Upper lobe of left lung (tissue), 6 donors: ENCODE measurements at regions not wholly inside any gene's neighbourhood (a gene's known extent, or its start where the extent isn't known, plus 50 kb on each side); places are given as distances from the start of the nearest gene placed in this dataset.

Experiments
- ATAC-seq, 2 donors: fragments of 200-7000 bp; cut with Tn5 transposase; one replicate each; pipeline ENCODE4 v1.9.1; 2022; ENCODE audit warnings: mild to moderate bottlenecking in 2 of 2, moderate library complexity in 2 of 2; ENCODE audit not compliant: low FRiP score in 2 of 2
- DNase-seq, 2 donors: peaks; one replicate each; pipeline ENCODE4 v3.0.0-alpha.2; 2019 to 2020
- H3K27ac ChIP-seq, 4 donors: fragments of 200-600 bp; sonication (generic); one replicate each; pipeline ENCODE4 v1.5.1; 2016 to 2019
- H3K27me3 ChIP-seq, 4 donors: fragments of 200-600 bp; sonication (generic); one replicate each; pipeline ENCODE4 v1.5.1; 2017 to 2019
- H3K36me3 ChIP-seq, 4 donors: fragments of 200-600 bp; sonication (generic); one replicate each; pipeline ENCODE4 v1.5.1; 2016 to 2019
- H3K4me1 ChIP-seq, 4 donors: fragments of 200-600 bp; sonication (generic); one replicate each; pipeline ENCODE4 v1.5.1; 2018 to 2019
- H3K4me3 ChIP-seq, 4 donors: fragments of 200-600 bp; sonication (generic); one replicate each; pipeline ENCODE4 v1.5.1; 2017 to 2019; ENCODE audit warnings: mild to moderate bottlenecking in 2 of 4, moderate library complexity in 1 of 4
- H3K9me3 ChIP-seq, 4 donors: fragments of 200-600 bp; sonication (generic); one replicate each; pipeline ENCODE4 v1.5.1; 2018 to 2019
- CTCF ChIP-seq, 6 experiments: fragments of 450-650 bp in 4 of 6; fragments of 200-600 bp in 2 of 6; sonication (generic) in 2 of 6; IDR thresholded peaks; one replicate each; pipeline ENCODE4 v1.5.1; 2016 to 2019; ENCODE audit warnings: antibody characterized with exemption in 6 of 6
- EP300 ChIP-seq, 4 donors: sonication (generic); formaldehyde crosslinking; IDR thresholded peaks; one replicate each; pipeline ENCODE4 v1.5.1; 2017; ENCODE audit warnings: antibody characterized with exemption in 4 of 4, control low read depth in 2 of 4
- POLR2A ChIP-seq, 4 donors: fragments of 450-650 bp; IDR thresholded peaks; one replicate each; pipeline ENCODE4 v1.5.1; 2016 to 2017; ENCODE audit warnings: antibody characterized with exemption in 4 of 4, mild to moderate bottlenecking in 2 of 4
- POLR2AphosphoS5 ChIP-seq, 2 donors: sonication (generic); formaldehyde crosslinking; IDR thresholded peaks; one replicate each; pipeline ENCODE4 v1.5.1; 2017; ENCODE audit warnings: antibody characterized with exemption in 2 of 2
- WGBS, 2 donors: methylation state at CpG; one replicate each; pipeline ENCODE4 v1.1.5; 2017 to 2018; 5-methylcytosine and 5-hydroxymethylcytosine counted together
- donor health status: DM: no; HTN: no; CAD: no; lungs with moderate emphysema.
- donor health status: DM: no; HTN: yes; CAD: no; lungs with severe emphysema.

GRCh38 chr3:20769430-20769829 lies 583.4 kb upstream of the SGO1 start:
- H3K36me3 ChIP-seq = no peaks in the 10 kb centered on the region
- H3K4me1 ChIP-seq = no peaks in the 10 kb centered on the region
- no peaks in the 10 kb centered on the region for H3K9me3 ChIP-seq
- ATAC-seq (no peak), DNase-seq (no peak)
- no peaks in the 10 kb centered on the region for H3K27me3 ChIP-seq
- no peak overlapping the region for H3K4me3 ChIP-seq
- TF ChIP-seq CTCF (IDR thresholded peaks at IDR 0.05) (no peak), POLR2A (IDR thresholded peaks at IDR 0.05) (no peak), EP300 (IDR thresholded peaks at IDR 0.05) (no peak), POLR2AphosphoS5 (IDR thresholded peaks at IDR 0.05) (no peak)
- no peak overlapping the region for H3K27ac ChIP-seq
- WGBS, 2 donors = 45 to 49% methylated on average over 4 of the region's 4 CpGs

DNA sequence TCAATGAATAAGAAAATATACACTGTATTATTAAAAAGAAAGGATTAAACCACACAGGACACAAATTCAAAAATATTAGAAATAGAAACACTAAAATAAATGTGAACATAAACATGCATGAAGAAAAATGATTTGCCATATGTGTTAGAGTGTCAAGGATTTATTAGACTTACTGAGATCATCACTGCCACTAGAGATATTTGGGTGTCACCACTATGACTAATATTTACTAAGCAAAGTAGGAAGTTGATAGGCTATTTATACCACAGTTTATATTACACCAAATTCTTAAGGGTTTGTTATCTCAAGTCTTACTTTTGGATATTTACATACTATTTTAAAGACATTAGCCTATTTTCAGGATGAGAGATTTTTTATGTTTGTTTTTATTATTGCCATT lies 575.0 kb upstream of the SGO1 start:
- Histone ChIP-seq H3K4me1 (no peaks in the 10 kb centered on the region), H3K36me3 (no peaks in the 10 kb centered on the region), H3K9me3 (no peaks in the 10 kb centered on the region), H3K4me3 (no peak overlapping the region), H3K27me3 (no peaks in the 10 kb centered on the region), H3K27ac (no peak overlapping the region)
- no peak for DNase-seq
- no peak for ATAC-seq
- TF ChIP-seq POLR2A (IDR thresholded peaks at IDR 0.05) (no peak), EP300 (IDR thresholded peaks at IDR 0.05) (no peak), POLR2AphosphoS5 (IDR thresholded peaks at IDR 0.05) (no peak), CTCF (IDR thresholded peaks at IDR 0.05) (no peak)

DNA sequence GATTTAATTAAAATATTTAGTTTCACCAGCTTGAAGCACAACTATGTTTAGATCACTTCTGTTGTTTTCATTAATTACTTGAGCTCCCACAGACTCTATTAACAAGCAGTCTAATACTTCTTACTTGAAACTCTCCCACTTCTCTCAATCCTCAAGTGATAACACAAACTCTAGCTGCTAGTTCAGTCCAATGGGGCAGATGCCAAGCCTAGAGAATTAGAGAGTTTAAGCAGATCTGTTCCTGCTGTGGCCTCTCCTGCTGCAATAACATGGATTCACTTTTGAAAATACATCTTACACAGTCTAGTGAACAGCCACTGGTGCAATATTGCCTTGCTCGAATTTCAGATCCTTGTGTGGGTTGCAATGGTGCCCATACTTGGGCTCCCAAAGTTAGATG lies 566.4 kb upstream of the SGO1 start:
- 65 to 75% methylated on average over 1 of the region's 1 CpG for WGBS, 2 donors
- no peak overlapping the region for H3K27ac ChIP-seq
- H3K36me3 ChIP-seq = no peaks in the 10 kb centered on the region
- DNase-seq (no peak), ATAC-seq (no peak)
- no peak overlapping the region for H3K4me3 ChIP-seq
- TF ChIP-seq POLR2AphosphoS5 (IDR thresholded peaks at IDR 0.05) (no peak), CTCF (IDR thresholded peaks at IDR 0.05) (no peak), POLR2A (IDR thresholded peaks at IDR 0.05) (no peak), EP300 (IDR thresholded peaks at IDR 0.05) (no peak)
- no peaks in the 10 kb centered on the region for H3K9me3 ChIP-seq
- H3K4me1 ChIP-seq = no peaks in the 10 kb centered on the region
- H3K27me3 ChIP-seq = no peaks in the 10 kb centered on the region

GRCh38 chr3:20751296-20751695 lies 565.3 kb upstream of the SGO1 start:
- ATAC-seq (no peak), DNase-seq (no peak)
- Histone ChIP-seq H3K4me3 (no peak overlapping the region), H3K27ac (no peak overlapping the region), H3K9me3 (no peaks in the 10 kb centered on the region), H3K27me3 (no peaks in the 10 kb centered on the region), H3K36me3 (no peaks in the 10 kb centered on the region), H3K4me1 (no peaks in the 10 kb centered on the region)
- WGBS, 2 donors = 62 to 65% methylated on average over 4 of the region's 4 CpGs
- TF ChIP-seq POLR2AphosphoS5 (IDR thresholded peaks at IDR 0.05) (no peak), EP300 (IDR thresholded peaks at IDR 0.05) (no peak), POLR2A (IDR thresholded peaks at IDR 0.05) (no peak), CTCF (IDR thresholded peaks at IDR 0.05) (no peak)

DNA sequence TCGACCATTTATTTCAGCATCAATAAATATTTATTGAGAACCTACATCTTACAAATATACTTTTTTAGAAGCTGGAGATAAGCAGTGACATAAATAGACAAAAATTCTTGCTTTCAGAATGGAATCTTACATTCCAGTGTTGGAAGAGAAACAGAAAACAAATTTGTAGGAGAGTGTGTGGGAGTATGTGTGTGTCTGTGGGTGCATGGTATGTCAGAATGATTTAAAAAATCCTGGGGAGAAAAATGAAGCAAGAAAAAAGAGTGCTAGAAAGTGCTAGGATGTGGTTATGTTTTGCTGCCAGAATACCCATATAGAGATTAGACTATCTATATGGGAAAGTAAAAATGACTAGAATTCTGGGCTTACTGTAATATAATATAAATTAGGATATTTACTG lies 561.7 kb upstream of the SGO1 start:
- WGBS, 2 donors = 42 to 43% methylated on average over 1 of the region's 1 CpG
- no peak for ATAC-seq
- H3K4me3 ChIP-seq = no peak overlapping the region

More for the DNA sequence above, 561.7 kb upstream of the SGO1 start:
- Histone ChIP-seq H3K27me3 (no peaks in the 10 kb centered on the region), H3K27ac (no peak overlapping the region), H3K9me3 (no peaks in the 10 kb centered on the region), H3K36me3 (no peaks in the 10 kb centered on the region), H3K4me1 (no peaks in the 10 kb centered on the region)
- TF ChIP-seq CTCF (IDR thresholded peaks at IDR 0.05) (no peak), EP300 (IDR thresholded peaks at IDR 0.05) (no peak), POLR2AphosphoS5 (IDR thresholded peaks at IDR 0.05) (no peak), POLR2A (IDR thresholded peaks at IDR 0.05) (no peak)
- no peak for DNase-seq
